B cell (primary cell): ENCODE measurements at regions not wholly inside any gene's neighbourhood (a gene's known extent, or its start where the extent isn't known, plus 50 kb on each side); places are given as distances from the start of the nearest gene placed in this dataset.

Experiments
- ATAC-seq: fragments of 200-7000 bp; cut with Tn5 transposase; one replicate; pipeline ENCODE4 v1.10.0; 2021; ENCODE audit warnings: low read depth, mild to moderate bottlenecking, moderate number of reproducible peaks, moderate library complexity
- CTCF ChIA-PET: fragments of 350-600 bp; sonication (Branson Sonifier 250); formaldehyde crosslinking; loops from one replicate; lab custom pipeline; 2021; ENCODE audit warnings: antibody characterized with exemption, inconsistent platforms; lab: Charles Lee
- POLR2A ChIA-PET: fragments of 350-600 bp; sonication (Branson Sonifier 250); formaldehyde crosslinking; loops from one replicate; lab custom pipeline; 2021; ENCODE audit warnings: antibody characterized with exemption; lab: Charles Lee
- DNase-seq: peaks from one replicate; pipeline ENCODE4 v3.0.0; 2013
- H2AFZ ChIP-seq: 2 replicates; pipeline ENCODE4 v1.6.1; 2012; ENCODE audit warnings: mild to moderate bottlenecking, low read depth, low read length; ENCODE audit not compliant: insufficient read depth, poor library complexity, severe bottlenecking
- H3K27ac ChIP-seq, 2 donors: 1 replicate in 1 of 2; 2 replicates in 1 of 2; pipeline ENCODE4 v1.5.1; 2012 to 2013; ENCODE audit warnings: low read length in 2 of 2, mild to moderate bottlenecking in 2 of 2, moderate library complexity in 1 of 2
- H3K27me3 ChIP-seq, 4 experiments: fragments of 200-600 bp in 1 of 4; sonication (generic) in 1 of 4; replicated peaks in 1 of 4; 1 replicate in 2 of 4; 2 replicates in 2 of 4; pipeline versions ENCODE4 v1.6.1 to v1.7.0; 2013 to 2016; ENCODE audit warnings: low read length in 3 of 4, mild to moderate bottlenecking in 2 of 4, mixed read lengths in 1 of 4, moderate library complexity in 1 of 4; ENCODE audit not compliant: insufficient read depth in 4 of 4, control insufficient read depth in 3 of 4; ENCODE audit errors: control extremely low read depth in 1 of 4
- H3K36me3 ChIP-seq, 2 experiments: replicated peaks in 1 of 2; 1 replicate in 1 of 2; 2 replicates in 1 of 2; pipeline versions ENCODE4 v1.6.1 to v1.7.1; 2013; ENCODE audit warnings: low read length in 1 of 2; ENCODE audit not compliant: insufficient read depth in 2 of 2, control insufficient read depth in 1 of 2; ENCODE audit errors: control extremely low read depth in 1 of 2, extremely low read depth in 1 of 2
- H3K4me1 ChIP-seq, 2 donors: fragments of 200-600 bp in 1 of 2; sonication (generic) in 1 of 2; 1 replicate in 1 of 2; 2 replicates in 1 of 2; pipeline versions ENCODE4 v1.5.1 to v1.6.1; 2013 to 2017; ENCODE audit warnings: low read length in 2 of 2; ENCODE audit not compliant: control insufficient read depth in 2 of 2, insufficient read depth in 2 of 2
- H3K4me2 ChIP-seq: replicated peaks from 2 replicates; pipeline ENCODE3; 2012; ENCODE audit warnings: mild to moderate bottlenecking, low read depth, low read length; ENCODE audit not compliant: poor library complexity, severe bottlenecking
- H3K4me3 ChIP-seq, 5 experiments: fragments of 200-600 bp in 1 of 5; sonication (generic) in 1 of 5; 1 replicate in 3 of 5; 2 replicates in 2 of 5; pipeline versions ENCODE4 v1.5.1 to v1.7.0; 2011 to 2016; ENCODE audit warnings: low read length in 4 of 5, mild to moderate bottlenecking in 4 of 5, low read depth in 2 of 5, control low read depth in 1 of 5, moderate library complexity in 1 of 5; ENCODE audit not compliant: insufficient read depth in 1 of 5; ENCODE audit errors: control extremely low read depth in 1 of 5, extremely low read depth in 1 of 5
- H3K79me2 ChIP-seq: fragments of 200-600 bp; sonication (generic); one replicate; pipeline ENCODE4 v1.6.0; 2016; ENCODE audit warnings: low read length; ENCODE audit not compliant: control insufficient read depth, insufficient read depth
- H3K9ac ChIP-seq: fragments of 200-600 bp; sonication (generic); 2 replicates; pipeline ENCODE4 v1.6.1; 2017; ENCODE audit warnings: mild to moderate bottlenecking, low read length, moderate library complexity
- H3K9me3 ChIP-seq, 3 donors: one replicate each; pipeline versions ENCODE4 v1.6.1 to v1.7.1; 2013; ENCODE audit warnings: low read length in 2 of 3; ENCODE audit not compliant: control insufficient read depth in 2 of 3, insufficient read depth in 1 of 3; ENCODE audit errors: control extremely low read depth in 1 of 3
- H4K20me1 ChIP-seq: 2 replicates; pipeline ENCODE4 v1.6.0; 2012; ENCODE audit warnings: mild to moderate bottlenecking, low read length; ENCODE audit not compliant: insufficient read depth, control insufficient read depth, poor library complexity, severe bottlenecking
- H3K27ac Mint-ChIP-seq: one replicate; pipeline ENCODE4 v1.8.0; 2021; ENCODE audit warnings: mixed read lengths
- H3K27me3 Mint-ChIP-seq: one replicate; pipeline ENCODE4 v1.8.0; 2021; ENCODE audit warnings: mixed read lengths
- H3K4me1 Mint-ChIP-seq: one replicate; pipeline ENCODE4 v1.8.0; 2021; ENCODE audit warnings: mixed read lengths
- H3K4me3 Mint-ChIP-seq: one replicate; pipeline ENCODE4 v1.8.0; 2021; ENCODE audit warnings: mixed read lengths
- H3K9me3 Mint-ChIP-seq: one replicate; pipeline ENCODE4 v1.8.0; 2022; ENCODE audit warnings: mixed read lengths; ENCODE audit not compliant: insufficient read depth
- CTCF ChIP-seq: fragments of 200-600 bp; IDR thresholded peaks from one replicate; pipeline ENCODE4 v1.8.0; 2022; ENCODE audit warnings: antibody characterized with exemption, mild to moderate bottlenecking
- EZH2 ChIP-seq: IDR thresholded peaks from 2 replicates; pipeline ENCODE4 v1.6.1; 2012; ENCODE audit warnings: borderline replicate concordance, low read depth, mild to moderate bottlenecking, moderate library complexity, low read length; ENCODE audit not compliant: insufficient read depth, poor library complexity, severe bottlenecking
- WGBS: methylation state at CpG from one replicate; pipeline ENCODE4 v1.1.5; 2013; ENCODE audit warnings: missing lambda C conversion rate; ENCODE audit not compliant: insufficient coverage; 5-methylcytosine and 5-hydroxymethylcytosine counted together
- intact Hi-C: fragments of 100-400 bp; cut with micrococcal nuclease; formaldehyde crosslinking; loops from one replicate; pipeline ENCODE4 v1.10.0; 2022

- Mint-ChIP-seq H3K9me3 (peaks cover 7% of the 10 kb centered on the region), H3K27me3 (no peaks in the 10 kb centered on the region), H3K27ac (no peak overlapping the region), H3K4me1 (no peaks in the 10 kb centered on the region), H3K4me3 (no peak overlapping the region)
- Histone ChIP-seq H3K4me1 (no peaks in the 10 kb centered on the region), H3K79me2 (no peaks in the 10 kb centered on the region), H2AFZ (no peak overlapping the region), H3K4me3 (no peak overlapping the region), H3K9ac (no peak overlapping the region), H3K27me3 (no peaks in the 10 kb centered on the region), H4K20me1 (no peaks in the 10 kb centered on the region), H3K36me3 (no peaks in the 10 kb centered on the region), H3K4me2 (no peak overlapping the region), H3K27ac (no peak overlapping the region), H3K9me3 (peaks cover 0 to 19% (median 15%) of the 10 kb centered on the region in 3 donors)
- ChIA-PET POLR2A (no interaction called here), CTCF (no interaction called here)
- no peak for ATAC-seq
- intact Hi-C loops: no loop called here
- DNase-seq: no peak
- no CpG with 5 or more reads among the region's 1 CpG for WGBS
- TF ChIP-seq EZH2 (no peak), CTCF (no peak)
These were observed 887.7 kb upstream of the MAN1A1 start for GRCh38 chr6:120237221-120237620.

- H3K27me3 Mint-ChIP-seq: no peaks in the 10 kb centered on the region
- ChIA-PET CTCF (no interaction called here), POLR2A (no interaction called here)
- no peaks in the 10 kb centered on the region for H3K4me1 ChIP-seq
- TF ChIP-seq EZH2 (no peak), CTCF (no peak)
- H3K4me3 ChIP-seq: no peak overlapping the region
- H3K79me2 ChIP-seq: no peaks in the 10 kb centered on the region
- DNase-seq (no peak), ATAC-seq (no peak)
- no peaks in the 10 kb centered on the region for H3K36me3 ChIP-seq
- peaks cover 2 to 13% (median 5%) of the 10 kb centered on the region in 3 donors for H3K9me3 ChIP-seq
- H2AFZ ChIP-seq: no peak overlapping the region
- H3K27ac Mint-ChIP-seq: no peak overlapping the region
- H3K9ac ChIP-seq: no peak overlapping the region
- no peaks in the 10 kb centered on the region for H3K4me1 Mint-ChIP-seq
- H3K9me3 Mint-ChIP-seq: peaks cover 5% of the 10 kb centered on the region
- H4K20me1 ChIP-seq: no peaks in the 10 kb centered on the region
- H3K4me3 Mint-ChIP-seq: no peak overlapping the region
- intact Hi-C loops: no loop called here
- no peak overlapping the region for H3K4me2 ChIP-seq
- H3K27me3 ChIP-seq: no peaks in the 10 kb centered on the region
- no peak overlapping the region for H3K27ac ChIP-seq
These were observed 880.4 kb upstream of the MAN1A1 start for GRCh38 chr6:120230008-120230407.
